HEK293T (cell line): ENCODE measurements at regions not wholly inside any gene's neighbourhood (a gene's known extent, or its start where the extent isn't known, plus 50 kb on each side); places are given as distances from the start of the nearest gene placed in this dataset.

Experiments used
- ARNT ChIP-seq: fragments of 450-650 bp; IDR thresholded peaks from 2 replicates; pipeline ENCODE4 v1.6.1; 2017; ENCODE audit warnings: mild to moderate bottlenecking
- BHLHE40 ChIP-seq: fragments of 450-650 bp; IDR thresholded peaks from 2 replicates; pipeline ENCODE4 v1.6.1; 2016; ENCODE audit warnings: mild to moderate bottlenecking, moderate library complexity, borderline replicate concordance
- CTBP1 ChIP-seq: fragments of 450-650 bp; IDR thresholded peaks from 2 replicates; pipeline ENCODE4 v1.6.1; 2016; ENCODE audit warnings: borderline replicate concordance
- L3MBTL2 ChIP-seq: fragments of 450-650 bp; conservative IDR thresholded peaks from 2 replicates; pipeline ENCODE4 v1.6.1; 2016; ENCODE audit warnings: mild to moderate bottlenecking
- SP1 ChIP-seq: fragments of 450-650 bp; IDR thresholded peaks from 2 replicates; pipeline ENCODE4 v1.6.1; 2017
- SUZ12 ChIP-seq: fragments of 450-650 bp; IDR thresholded peaks from 2 replicates; pipeline ENCODE4 v1.6.1; 2016; ENCODE audit warnings: mild to moderate bottlenecking
- ZNF384 ChIP-seq: fragments of 450-650 bp; IDR thresholded peaks from 2 replicates; pipeline ENCODE4 v1.6.1; 2016

DNA sequence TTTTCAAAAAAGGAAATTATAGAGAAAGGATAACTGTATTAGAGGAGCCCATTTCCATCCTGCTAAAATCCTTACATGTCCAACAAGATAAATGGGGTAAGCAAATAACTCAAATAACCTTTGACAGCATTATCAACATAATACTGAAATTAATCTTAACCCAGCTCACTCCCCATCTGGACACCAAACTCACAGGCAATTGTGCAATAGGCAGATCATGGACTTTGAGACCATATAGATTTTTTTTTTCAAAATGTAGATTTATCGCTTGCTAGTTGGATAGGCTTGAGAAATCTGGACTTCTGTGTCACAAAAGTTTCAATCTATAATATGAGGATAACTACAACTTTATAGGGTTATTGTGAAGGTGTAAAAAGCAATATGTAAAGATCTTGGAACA is 134.4 kb upstream of the ASCC3 start:
- TF ChIP-seq SP1, result no peak
- no peak for TF ChIP-seq SUZ12
- no peak for TF ChIP-seq L3MBTL2
- TF ChIP-seq BHLHE40, result no peak
- TF ChIP-seq ARNT, result no peak
- TF ChIP-seq ZNF384, result no peak
- TF ChIP-seq CTBP1, result no peak
